ENCODE measurements at regions not wholly inside any gene's neighbourhood (a gene's known extent, or its start where the extent isn't known, plus 50 kb on each side); places are given as distances from the start of the nearest gene placed in this dataset.

DNA sequence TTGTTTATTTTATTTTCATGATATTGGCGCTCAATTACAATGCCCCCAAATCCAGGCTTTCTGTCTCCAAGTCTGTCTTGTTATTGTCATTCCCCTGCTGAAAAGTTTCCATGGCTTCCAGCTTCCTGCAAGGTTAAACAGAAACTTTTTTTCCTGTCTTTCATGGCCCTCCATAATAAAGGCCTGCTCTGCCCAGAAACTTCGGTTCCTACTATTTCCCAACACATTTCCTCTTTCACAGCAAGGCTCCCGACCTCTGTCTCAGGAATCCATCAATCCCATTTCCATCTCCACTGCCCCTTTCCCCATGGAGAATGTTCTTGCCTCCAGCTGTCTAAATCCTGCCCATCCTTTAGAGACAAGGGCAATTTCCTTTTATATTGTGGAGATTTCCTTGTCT, 365.2 kb upstream of the JARID2 start:
- Histone ChIP-seq H4K20me1 (ENCODE audit: insufficient read depth) (no peaks in the 10 kb centered on the region), H3K9me2 (ENCODE audit: insufficient read depth) (no peaks in the 10 kb centered on the region), H3K4me3 (no peak overlapping the region), H3K36me3 (ENCODE audit: low read depth) (no peaks in the 10 kb centered on the region), H3K4me1 (ENCODE audit: insufficient read depth) (peaks cover 32% of the 10 kb centered on the region), H3K4me2 (ENCODE audit: unreplicated experiment) (no peak overlapping the region), H3K27ac (no peak overlapping the region), H2AFZ (no peak overlapping the region), H3K9me3 (ENCODE audit: low read depth) (no peaks in the 10 kb centered on the region), H3K27me3 (replicated peaks; ENCODE audit: insufficient read depth) (no peaks in the 10 kb centered on the region), H3F3A (ENCODE audit: insufficient read depth) (peaks cover 25% of the 10 kb centered on the region), H3K79me2 (ENCODE audit: insufficient read depth) (no peaks in the 10 kb centered on the region), H3K9ac (no peak overlapping the region)
- DNase-seq: no peak
- in situ Hi-C loops (cut with MboI): no loop called here
- no peak for TF ChIP-seq EZH2 (IDR thresholded peaks at IDR 0.05; ENCODE audit: insufficient read depth, poor library complexity, severe bottlenecking)
- no peak for TF ChIP-seq EZH2phosphoT487 (IDR thresholded peaks at IDR 0.05; ENCODE audit: insufficient read depth, low read depth)
- 89 to 96% methylated on average over 3 of the region's 3 CpGs for WGBS, 2 experiments (ENCODE audit: low coverage in 1 of 2, low lambda C conversion rate in 2 of 2, missing lambda C conversion rate in 2 of 2)

DNA sequence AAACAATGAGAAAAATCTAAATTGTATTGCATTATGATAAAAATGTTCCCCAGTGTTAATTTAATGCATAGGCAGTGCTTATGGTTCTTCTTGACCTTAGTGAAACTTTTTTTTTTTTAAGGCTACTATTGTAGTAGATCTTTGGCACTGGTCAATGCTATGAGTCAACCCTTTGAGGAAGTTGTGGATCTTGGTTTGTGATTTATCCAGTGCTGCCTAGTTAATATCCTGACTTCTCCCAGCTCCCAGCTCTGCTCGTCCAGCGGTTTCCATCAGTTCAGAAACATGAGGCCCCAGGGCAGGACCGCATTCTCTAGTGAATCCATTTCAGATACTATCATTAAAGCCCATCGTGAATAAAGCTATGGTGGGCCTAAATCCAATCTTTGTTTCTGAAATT, 364.5 kb upstream of the JARID2 start:
- DNase-seq: peak; percentile 80
- 58 to 70% methylated on average over 4 of the region's 4 CpGs for WGBS, 2 experiments (ENCODE audit: low coverage in 1 of 2, low lambda C conversion rate in 2 of 2, missing lambda C conversion rate in 2 of 2)
- Histone ChIP-seq H4K20me1 (ENCODE audit: insufficient read depth) (no peaks in the 10 kb centered on the region), H3K27ac (no peak overlapping the region), H3K4me1 (ENCODE audit: insufficient read depth) (peaks cover 32% of the 10 kb centered on the region), H3K9me3 (ENCODE audit: low read depth) (no peaks in the 10 kb centered on the region), H2AFZ (no peak overlapping the region), H3K9me2 (ENCODE audit: insufficient read depth) (no peaks in the 10 kb centered on the region), H3K36me3 (ENCODE audit: low read depth) (no peaks in the 10 kb centered on the region), H3K4me2 (ENCODE audit: unreplicated experiment) (peak overlapping the region; percentile 25), H3K27me3 (replicated peaks; ENCODE audit: insufficient read depth) (no peaks in the 10 kb centered on the region), H3K79me2 (ENCODE audit: insufficient read depth) (no peaks in the 10 kb centered on the region), H3F3A (ENCODE audit: insufficient read depth) (peaks cover 21% of the 10 kb centered on the region), H3K4me3 (no peak overlapping the region), H3K9ac (no peak overlapping the region)
- in situ Hi-C loops (cut with MboI): no loop called here
- TF ChIP-seq EZH2phosphoT487 (IDR thresholded peaks at IDR 0.05; ENCODE audit: insufficient read depth, low read depth) (no peak), EZH2 (IDR thresholded peaks at IDR 0.05; ENCODE audit: insufficient read depth, poor library complexity, severe bottlenecking) (no peak)

DNA sequence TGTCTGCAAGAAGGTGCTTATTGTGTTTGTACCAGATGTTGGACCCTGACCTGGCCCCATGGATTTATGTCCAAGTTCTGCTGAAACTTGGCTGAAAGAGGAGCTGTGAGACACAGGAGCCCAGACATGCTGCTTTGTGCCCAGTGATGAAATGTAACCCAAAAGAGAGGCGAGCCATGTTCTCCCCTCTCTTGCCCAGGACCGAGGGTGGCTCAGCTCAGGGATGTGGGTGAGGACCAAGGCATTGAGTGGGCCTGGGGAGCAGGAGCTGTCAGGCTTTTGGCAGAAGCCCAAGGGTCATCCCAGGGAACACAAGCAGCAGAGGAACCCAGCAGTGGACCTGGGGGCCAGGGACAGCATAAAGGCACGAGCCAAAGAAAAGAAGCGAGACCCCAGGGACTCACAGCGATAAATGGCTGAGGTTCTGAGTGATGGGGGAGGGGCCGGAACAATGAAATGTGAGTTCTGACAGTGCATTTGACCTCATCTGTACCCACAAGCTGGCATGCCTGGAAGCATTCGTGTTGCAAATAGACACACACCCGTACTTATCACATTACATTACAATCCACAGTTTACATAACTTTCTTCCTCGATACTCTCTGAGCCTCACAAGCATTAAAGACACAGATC, 363.4 kb upstream of the JARID2 start:
- Histone ChIP-seq H3K9ac (no peak overlapping the region), H3K4me2 (ENCODE audit: unreplicated experiment) (no peak overlapping the region), H3K4me1 (ENCODE audit: insufficient read depth) (peaks cover 22% of the 10 kb centered on the region), H3K36me3 (ENCODE audit: low read depth) (no peaks in the 10 kb centered on the region), H3K27ac (no peak overlapping the region), H3K4me3 (no peak overlapping the region), H3K9me2 (ENCODE audit: insufficient read depth) (no peaks in the 10 kb centered on the region), H3K9me3 (ENCODE audit: low read depth) (no peaks in the 10 kb centered on the region), H3K27me3 (replicated peaks; ENCODE audit: insufficient read depth) (no peaks in the 10 kb centered on the region), H3F3A (ENCODE audit: insufficient read depth) (peaks cover 12% of the 10 kb centered on the region), H4K20me1 (ENCODE audit: insufficient read depth) (no peaks in the 10 kb centered on the region), H3K79me2 (ENCODE audit: insufficient read depth) (no peaks in the 10 kb centered on the region), H2AFZ (no peak overlapping the region)
- in situ Hi-C loops (cut with MboI): no loop called here
- WGBS, 2 experiments (ENCODE audit: low coverage in 1 of 2, low lambda C conversion rate in 2 of 2, missing lambda C conversion rate in 2 of 2): 79 to 84% methylated on average over 9 of the region's 9 CpGs
- no peak for DNase-seq
- TF ChIP-seq EZH2 (IDR thresholded peaks at IDR 0.05; ENCODE audit: insufficient read depth, poor library complexity, severe bottlenecking) (no peak), EZH2phosphoT487 (IDR thresholded peaks at IDR 0.05; ENCODE audit: insufficient read depth, low read depth) (no peak)

DNA sequence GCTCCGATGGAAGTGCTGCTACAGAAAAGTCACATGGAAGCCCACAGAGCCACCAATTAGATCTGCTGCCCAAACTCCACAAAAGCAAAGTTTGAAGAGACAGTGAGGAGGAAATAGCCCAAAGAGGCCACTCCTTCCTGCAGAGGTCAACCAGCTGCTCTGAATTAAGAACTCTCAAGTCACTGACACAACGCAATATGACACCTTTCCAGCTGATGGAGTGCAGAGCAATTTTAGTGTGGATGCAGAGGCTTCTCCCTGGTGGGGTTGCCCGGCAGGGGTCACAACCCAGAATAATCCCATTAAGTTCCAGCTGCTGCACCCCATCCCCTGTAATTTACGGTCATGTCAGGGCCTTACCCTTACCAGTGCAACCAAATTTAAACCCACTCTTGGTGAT, 361.9 kb upstream of the JARID2 start:
- Histone ChIP-seq H3F3A (ENCODE audit: insufficient read depth) (peaks cover 11% of the 10 kb centered on the region), H3K79me2 (ENCODE audit: insufficient read depth) (no peaks in the 10 kb centered on the region), H3K36me3 (ENCODE audit: low read depth) (no peaks in the 10 kb centered on the region), H3K4me3 (no peak overlapping the region), H3K27me3 (replicated peaks; ENCODE audit: insufficient read depth) (no peaks in the 10 kb centered on the region), H3K4me1 (ENCODE audit: insufficient read depth) (peaks cover 17% of the 10 kb centered on the region), H3K9me2 (ENCODE audit: insufficient read depth) (no peaks in the 10 kb centered on the region), H3K9me3 (ENCODE audit: low read depth) (no peaks in the 10 kb centered on the region), H4K20me1 (ENCODE audit: insufficient read depth) (no peaks in the 10 kb centered on the region), H2AFZ (0 out of 2 replicates have a peak overlapping the region, but pooled peaks have one; percentile 35), H3K27ac (no peak overlapping the region), H3K9ac (no peak overlapping the region), H3K4me2 (ENCODE audit: unreplicated experiment) (no peak overlapping the region)
- DNase-seq: peak; percentile 53
- 65 to 73% methylated on average over 4 of the region's 4 CpGs for WGBS, 2 experiments (ENCODE audit: low coverage in 1 of 2, low lambda C conversion rate in 2 of 2, missing lambda C conversion rate in 2 of 2)
- TF ChIP-seq EZH2phosphoT487 (IDR thresholded peaks at IDR 0.05; ENCODE audit: insufficient read depth, low read depth) (no peak), EZH2 (IDR thresholded peaks at IDR 0.05; ENCODE audit: insufficient read depth, poor library complexity, severe bottlenecking) (no peak)
- in situ Hi-C loops (cut with MboI): no loop called here

Measured in GM23248 (cell line).